Left forelimb (tissue), 1 donor: ENCODE measurements at regions not wholly inside any gene's neighbourhood (a gene's known extent, or its start where the extent isn't known, plus 50 kb on each side); places are given as distances from the start of the nearest gene placed in this dataset.
"Not testable (repeated sequence)": the region's sequence is repeated elsewhere in the genome, so short reads cannot be mapped to it uniquely, and the experiment has no call there.

Source experiments
- DNase-seq: peaks from one replicate; pipeline ENCODE4 v3.0.0-alpha.2; 2018; ENCODE audit warnings: low spot score

DNA sequence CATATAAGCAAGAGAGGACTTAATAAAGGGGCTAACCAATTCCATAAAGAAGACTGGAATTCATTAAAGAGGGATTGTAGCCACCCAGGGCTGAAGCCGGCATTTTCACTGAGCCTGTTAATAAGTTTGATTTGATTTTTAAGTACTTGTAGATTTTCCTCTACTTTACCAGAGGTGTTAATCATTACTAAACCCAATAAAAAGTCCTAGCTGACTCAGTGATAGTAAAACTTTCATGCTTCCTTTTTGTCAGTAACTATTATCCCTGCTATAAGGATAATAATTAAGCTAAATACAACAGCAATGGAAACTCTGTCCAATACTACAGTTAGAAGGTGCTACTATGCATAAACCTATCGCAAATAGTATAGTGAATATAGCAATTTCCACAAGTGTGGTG is 260.2 kb downstream of the CEMIP2 start:
- not testable (repeated sequence) for DNase-seq

DNA sequence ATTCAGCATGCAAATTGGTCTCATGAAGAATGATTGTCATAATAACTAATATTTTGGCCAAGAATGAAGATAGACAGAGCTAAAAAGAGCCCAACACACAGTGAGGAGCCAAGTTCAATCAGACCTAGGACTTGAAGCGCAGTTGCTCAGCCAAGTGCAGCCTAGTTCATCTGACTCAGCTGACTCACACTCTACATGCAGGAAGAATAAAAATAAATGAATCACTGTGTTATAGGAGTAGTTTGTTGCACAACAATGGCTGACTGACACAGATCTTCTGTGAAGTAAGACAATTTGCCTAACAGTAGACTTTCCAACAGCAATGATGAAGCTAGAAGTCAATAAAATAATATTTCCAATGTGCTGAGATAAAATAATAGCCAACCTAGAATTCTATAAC is 261.5 kb downstream of the CEMIP2 start:
- no peak for DNase-seq

- DNase-seq: no peak
These were observed 263.7 kb downstream of the CEMIP2 start for GRCh38 chr9:71504636-71505035.

DNA sequence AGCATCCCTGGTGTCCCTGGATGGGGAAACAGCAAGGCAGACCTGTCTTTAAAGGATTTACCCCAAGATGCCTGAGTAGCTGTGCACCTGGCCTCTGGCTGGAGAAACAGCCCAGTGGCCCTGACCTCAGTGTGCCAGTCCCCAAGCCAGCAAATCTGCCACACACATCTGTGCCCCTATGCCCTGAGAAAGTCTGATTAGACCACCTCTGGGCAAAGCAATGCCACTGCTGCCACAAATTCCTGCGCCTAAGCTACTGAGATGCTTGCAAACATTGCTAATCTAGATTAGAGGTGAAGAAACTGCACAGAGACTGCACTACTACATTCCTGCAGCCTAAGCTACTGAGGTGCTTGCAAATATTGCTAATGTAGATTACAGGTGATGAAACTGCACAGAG is 269.6 kb downstream of the CEMIP2 start:
- DNase-seq: no peak

DNA sequence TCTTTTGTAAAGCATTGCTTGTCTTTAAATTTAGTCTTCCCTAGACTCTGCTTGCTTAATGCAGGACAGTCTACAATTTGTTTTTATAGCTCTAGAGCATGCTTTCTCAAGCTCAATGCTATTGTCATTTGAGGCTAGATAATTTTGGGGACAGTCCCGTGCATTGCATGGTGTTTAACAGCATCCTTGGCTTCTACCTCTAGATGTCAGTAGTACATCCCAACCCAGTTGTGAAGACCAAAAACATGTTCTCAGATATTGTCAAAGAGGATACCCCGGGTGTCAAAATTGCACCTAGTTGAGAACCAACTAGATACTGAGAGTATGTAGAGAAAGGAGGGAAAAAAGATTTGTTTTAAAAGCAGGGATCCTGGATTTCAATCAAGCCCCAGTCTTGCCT is 277.5 kb downstream of the CEMIP2 start:
- DNase-seq: no peak

DNA sequence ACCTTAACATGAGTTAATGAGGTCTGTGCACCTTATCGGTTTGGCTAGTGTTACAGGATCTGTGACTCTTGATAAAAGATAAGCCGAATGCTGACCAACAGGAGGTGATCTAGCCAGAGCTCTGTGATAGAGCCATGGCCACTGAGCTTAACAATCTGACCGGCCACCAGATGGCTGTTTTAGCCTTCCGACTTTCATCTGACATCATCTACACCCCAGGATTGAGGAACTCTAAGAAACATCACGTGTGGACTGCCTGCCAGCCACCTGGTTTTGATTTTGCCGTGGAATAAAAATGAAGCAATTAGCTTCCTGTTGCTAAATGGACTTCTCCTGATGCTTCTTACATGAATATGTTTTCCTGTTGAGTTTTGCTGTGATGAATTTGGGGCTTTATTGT is 281.3 kb downstream of the CEMIP2 start:
- no peak for DNase-seq

DNA sequence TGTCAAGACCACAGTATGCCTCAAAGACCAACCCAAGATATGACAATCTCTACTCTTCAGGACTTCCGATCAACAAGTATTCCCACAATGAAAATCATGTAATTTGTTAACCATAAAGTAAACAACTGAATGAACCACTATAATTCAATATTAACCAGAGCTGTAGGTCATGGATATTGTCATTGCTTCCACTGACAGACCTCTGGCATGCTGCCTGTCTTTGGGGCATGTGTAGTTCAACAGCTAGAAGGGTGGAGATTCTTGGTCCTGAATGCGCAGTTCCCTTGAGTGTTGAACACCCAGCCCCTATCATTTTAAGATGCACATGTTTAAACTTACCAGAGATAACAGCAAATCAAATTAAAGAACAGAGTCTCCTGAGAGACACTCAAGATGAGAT is 283.0 kb downstream of the CEMIP2 start:
- no peak for DNase-seq

DNA sequence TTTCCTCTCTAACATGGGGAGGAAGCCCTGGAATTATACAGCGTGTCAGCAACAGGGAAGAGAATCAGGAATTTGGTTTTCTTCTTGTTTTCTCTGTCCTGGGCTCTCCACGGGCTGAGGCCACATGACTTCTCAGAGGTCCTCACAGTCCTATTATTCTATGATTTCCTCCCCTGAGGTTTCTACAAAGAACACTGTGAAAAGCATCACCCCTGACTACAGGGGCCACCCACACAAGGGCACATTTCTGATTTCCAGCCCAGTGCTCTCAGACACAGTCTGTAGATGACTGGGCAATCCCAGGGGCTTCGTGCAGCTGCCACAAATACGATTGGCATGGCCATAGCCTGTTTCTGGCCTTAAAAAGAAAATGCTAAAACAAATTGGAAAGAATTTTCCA is 284.9 kb downstream of the CEMIP2 start:
- no peak for DNase-seq

DNA sequence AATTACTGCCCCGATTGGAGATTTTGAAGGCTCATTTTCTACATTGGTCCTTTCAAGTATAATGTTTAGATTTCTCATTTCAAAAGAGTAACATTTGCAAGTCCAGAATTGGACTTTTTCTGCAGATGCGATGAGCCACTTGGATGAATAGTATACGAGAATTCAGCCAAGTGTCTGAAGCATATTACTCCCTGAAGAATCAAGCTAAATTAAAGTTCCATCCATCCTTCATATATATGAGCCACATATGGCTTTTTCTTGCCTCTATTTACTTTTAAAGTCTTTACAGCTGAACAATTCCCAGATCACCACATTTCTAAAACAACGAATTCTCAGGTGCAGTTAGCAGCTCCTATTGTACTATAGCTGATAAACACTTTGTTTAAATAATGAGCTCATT is 288.7 kb downstream of the CEMIP2 start:
- no peak for DNase-seq

GRCh38 chr9:71472400-71472799 is 295.9 kb downstream of the CEMIP2 start:
- no peak for DNase-seq

GRCh38 chr9:71465392-71465791 is 302.9 kb downstream of the CEMIP2 start:
- DNase-seq: no peak

DNA sequence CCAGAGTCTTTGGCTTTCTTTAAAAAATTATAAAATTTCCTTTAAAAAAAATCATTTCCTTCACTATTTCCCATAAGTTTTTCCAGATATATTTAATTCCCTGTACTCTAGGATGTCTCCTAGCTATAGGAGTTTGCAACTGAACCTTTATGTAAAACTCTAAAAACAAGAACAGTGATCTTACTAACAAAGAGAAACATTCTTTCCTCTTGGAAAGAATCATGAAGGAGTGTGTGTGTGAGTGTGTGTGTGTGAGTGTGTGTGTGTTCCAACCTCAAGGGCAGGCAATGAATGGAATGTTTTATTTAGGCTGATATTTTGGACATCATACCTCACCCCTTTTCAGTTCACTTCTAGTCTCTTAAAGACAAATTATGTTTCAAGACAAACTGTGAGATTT is 309.2 kb downstream of the CEMIP2 start:
- DNase-seq: no peak

- DNase-seq: peak; percentile 83
These were observed 321.6 kb downstream of the CEMIP2 start for GRCh38 chr9:71446473-71447411.

DNA sequence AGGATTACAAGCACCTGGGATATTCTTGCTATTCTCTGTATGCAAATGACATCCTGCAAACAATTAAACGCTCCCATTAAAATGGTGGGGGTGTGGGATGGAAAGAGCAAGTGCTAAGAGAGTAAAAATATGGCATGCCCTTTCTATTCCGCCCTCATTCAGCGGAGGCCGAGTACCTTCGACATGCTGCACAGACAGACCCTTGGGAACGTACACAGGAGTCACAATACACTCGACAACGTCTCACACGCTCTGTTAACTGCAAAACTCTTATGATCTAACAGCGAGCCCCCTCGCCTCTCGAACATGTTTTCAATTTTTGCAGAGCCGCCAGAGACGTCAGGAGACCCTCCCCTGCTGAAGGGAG is 322.2 kb downstream of the CEMIP2 start:
- DNase-seq: peak; percentile 57

GRCh38 chr9:71442937-71443336 is 321.5 kb upstream of the TRPM3 start:
- DNase-seq: no peak

- no peak for DNase-seq
These were observed 319.8 kb upstream of the TRPM3 start for GRCh38 chr9:71441266-71441665.

GRCh38 chr9:71431931-71432330 is 310.5 kb upstream of the TRPM3 start:
- DNase-seq: no peak

DNA sequence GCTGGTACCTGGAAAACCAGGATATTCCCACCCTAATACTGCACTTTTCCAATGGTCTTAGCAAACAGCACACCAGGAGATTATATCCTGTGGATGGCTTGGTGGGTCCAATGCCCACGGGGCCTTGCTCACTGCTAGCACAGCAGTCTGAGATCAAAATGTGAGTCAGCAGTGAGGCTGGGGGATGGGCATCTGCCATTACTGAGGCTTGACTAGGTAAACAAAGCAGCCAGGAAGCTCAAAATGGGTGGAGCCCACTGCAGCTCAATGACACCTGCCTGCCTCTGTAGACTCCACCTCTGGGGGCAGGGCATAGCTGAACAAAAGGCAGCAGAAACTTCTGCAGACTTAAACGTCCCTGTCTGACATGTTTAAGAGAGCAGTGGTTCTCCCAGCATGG is 285.9 kb upstream of the TRPM3 start:
- not testable (repeated sequence) for DNase-seq

- DNase-seq: no peak
These were observed 281.7 kb upstream of the TRPM3 start for GRCh38 chr9:71403106-71403505.

DNA sequence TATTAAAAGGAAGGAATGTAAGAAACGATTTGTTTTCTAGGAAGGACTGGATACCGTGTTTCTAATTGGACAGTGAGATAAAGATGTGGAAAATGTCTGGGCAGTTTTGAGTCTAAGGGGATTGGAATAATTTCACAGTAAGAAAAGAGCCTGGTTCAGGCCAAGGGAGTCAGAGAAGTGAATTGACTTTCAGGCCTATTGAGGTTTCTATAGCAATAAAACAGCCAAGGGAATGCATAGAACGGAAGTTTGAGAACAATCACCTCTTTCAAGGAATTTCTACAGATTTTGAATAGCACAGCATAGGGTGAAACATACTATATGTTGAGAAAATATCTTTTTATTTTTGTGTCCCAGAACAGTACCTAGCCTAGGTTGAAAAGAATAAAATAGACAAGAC is 271.6 kb upstream of the TRPM3 start:
- DNase-seq: no peak

- DNase-seq: no peak
These were observed 262.9 kb upstream of the TRPM3 start for GRCh38 chr9:71384343-71384742.

DNA sequence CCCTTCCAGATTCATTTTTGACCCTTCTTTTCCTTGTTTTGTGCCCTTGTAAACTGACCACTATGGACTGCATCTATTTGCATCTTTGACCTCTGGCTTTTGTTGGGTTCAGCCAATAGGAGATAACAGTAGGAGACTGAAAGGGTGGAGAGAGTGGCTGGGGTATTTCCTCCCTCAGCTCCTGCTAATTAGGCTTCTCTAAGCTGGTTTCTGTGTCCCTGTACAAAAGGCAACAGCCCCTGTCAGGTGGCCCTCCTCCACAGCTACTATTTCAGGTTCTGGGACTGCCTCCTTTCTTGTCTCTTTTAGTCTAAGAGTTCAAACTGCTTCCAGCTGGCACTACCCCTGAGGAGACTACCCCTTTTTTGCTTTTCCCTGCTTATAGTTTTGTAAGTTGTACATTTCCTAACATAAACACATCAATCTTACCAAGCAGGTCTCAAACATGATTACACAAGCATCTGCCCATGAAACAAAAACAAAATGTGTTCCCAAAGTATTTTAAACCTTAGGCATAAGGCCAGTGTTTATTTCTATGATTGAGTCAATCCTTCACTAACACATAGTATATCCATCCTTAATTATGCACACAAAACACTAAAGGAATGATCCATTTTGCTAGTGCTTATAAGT is 262.0 kb upstream of the TRPM3 start:
- DNase-seq: no peak

GRCh38 chr9:71368157-71368556 is 246.7 kb upstream of the TRPM3 start:
- no peak for DNase-seq
